H1 (cell line): ENCODE measurements at regions not wholly inside any gene's neighbourhood (a gene's known extent, or its start where the extent isn't known, plus 50 kb on each side); places are given as distances from the start of the nearest gene placed in this dataset.

Experiments used
- BACH1 ChIP-seq: IDR thresholded peaks from 2 replicates; pipeline ENCODE4 v1.6.1; 2012; ENCODE audit warnings: low read length, improper control_type of control experiment

DNA sequence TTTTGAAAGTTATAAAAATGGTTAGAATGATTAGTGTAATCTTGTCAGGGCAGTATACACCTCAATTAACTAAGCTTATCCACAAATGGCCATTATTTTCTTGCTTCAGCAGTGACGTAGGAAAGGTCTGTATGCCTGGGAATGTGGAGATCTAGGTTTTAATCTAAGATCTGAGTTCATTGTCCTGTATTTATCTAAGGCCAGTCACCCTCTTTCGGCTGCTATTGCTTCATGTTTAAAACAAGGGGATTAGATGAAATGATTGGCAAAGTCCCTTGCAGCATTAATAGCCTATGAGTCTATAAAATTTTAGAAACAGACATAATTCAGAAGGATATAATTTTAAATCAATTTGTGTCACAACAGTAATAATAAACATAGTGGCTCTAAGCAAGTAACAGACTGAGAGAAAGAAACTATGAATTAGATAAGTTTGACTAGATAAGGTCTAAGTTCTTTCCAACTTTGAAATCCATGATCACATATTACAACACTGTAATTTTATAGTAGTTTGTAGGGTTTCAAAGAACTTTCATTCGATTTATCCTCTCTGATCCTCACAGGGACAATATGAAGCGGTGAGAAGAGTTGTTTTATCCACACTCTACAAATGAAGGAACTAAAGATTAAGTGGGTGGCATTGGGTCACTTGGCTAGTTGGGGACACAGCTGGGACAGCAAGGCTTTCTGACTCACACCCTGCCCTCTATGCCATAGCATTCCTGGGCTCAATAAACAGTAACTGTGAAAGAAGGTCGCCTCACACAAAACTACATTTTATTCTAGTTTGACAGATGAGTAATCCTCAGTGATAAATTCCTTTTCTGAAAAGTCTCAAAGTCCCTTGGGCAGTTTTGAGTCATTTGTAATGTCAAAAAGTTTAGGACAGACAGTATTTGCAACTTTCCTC is 60.6 kb upstream of the RDX start (continued):
- no peak for TF ChIP-seq BACH1
- TF ChIP-seq, all 59 proteins: peak for 0
